ENCODE measurements at regions not wholly inside any gene's neighbourhood (a gene's known extent, or its start where the extent isn't known, plus 50 kb on each side); places are given as distances from the start of the nearest gene placed in this dataset.
"Not testable (repeated sequence)": the region's sequence is repeated elsewhere in the genome, so short reads cannot be mapped to it uniquely, and the experiment has no call there.

DNA sequence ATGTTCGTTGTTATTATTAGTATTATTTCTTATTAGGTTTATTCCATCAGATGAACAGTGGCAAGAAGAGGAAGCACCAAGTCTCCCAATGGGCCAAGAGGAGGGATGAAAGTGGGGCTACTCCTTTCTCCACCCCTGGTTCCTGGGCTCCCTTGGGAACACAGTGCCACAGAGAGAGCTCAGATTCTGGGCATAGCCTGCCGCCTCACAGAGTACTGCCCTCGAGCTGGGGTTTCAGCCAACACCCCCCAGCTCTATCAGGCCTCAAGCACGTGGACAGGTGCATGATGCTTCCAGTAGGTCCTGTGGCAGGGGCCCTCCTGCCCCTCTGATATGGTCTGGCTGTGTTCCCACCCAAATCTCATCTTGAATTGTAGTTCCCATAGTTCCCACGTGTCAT lies 103.6 kb upstream of the RNF32 start:
- Histone ChIP-seq H3K4me1 (no peaks in the 10 kb centered on the region), H3K4me3 (no peak overlapping the region), H3K27me3 (ENCODE audit: low read depth) (no peaks in the 10 kb centered on the region), H3K9me3 (no peaks in the 10 kb centered on the region), H3K36me3 (replicated peaks) (no peaks in the 10 kb centered on the region)
- DNase-seq (ENCODE audit: low spot score in 2 of 2), result no peak
- in situ Hi-C loops (cut with MboI; ENCODE audit: low sequenced_read_pairs), result no loop called here

- Histone ChIP-seq H3K4me1 (no peaks in the 10 kb centered on the region), H3K4me3 (no peak overlapping the region), H3K36me3 (replicated peaks) (no peaks in the 10 kb centered on the region), H3K9me3 (no peaks in the 10 kb centered on the region), H3K27me3 (ENCODE audit: low read depth) (no peaks in the 10 kb centered on the region)
- in situ Hi-C loops (cut with MboI; ENCODE audit: low sequenced_read_pairs), result no loop called here
- no peak for DNase-seq (ENCODE audit: low spot score in 2 of 2)
Measured at GRCh38 chr7:156534925-156535324, 105.6 kb upstream of the RNF32 start.

DNA sequence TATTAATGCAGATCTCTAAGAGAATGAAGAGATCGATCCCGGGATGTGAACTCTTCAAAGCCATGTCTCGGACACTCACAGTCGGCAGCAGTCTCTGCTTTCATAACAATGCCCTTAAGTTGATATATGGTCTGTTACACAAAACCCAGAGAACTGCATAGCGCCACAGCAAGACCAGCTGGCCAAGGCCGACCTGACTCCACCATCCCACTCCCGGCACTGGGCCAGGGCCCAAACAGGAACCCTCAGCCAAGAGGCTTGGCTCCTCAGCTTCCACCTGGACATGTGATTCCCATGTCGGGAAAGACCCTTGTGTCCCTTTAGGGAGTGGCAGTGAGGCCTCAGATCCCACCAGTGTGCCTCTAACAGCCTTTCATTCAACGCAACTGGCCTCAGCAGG lies 106.6 kb upstream of the RNF32 start:
- H3K27me3 ChIP-seq (ENCODE audit: low read depth), result no peaks in the 10 kb centered on the region
- H3K9me3 ChIP-seq, result no peaks in the 10 kb centered on the region
- no peaks in the 10 kb centered on the region for H3K4me1 ChIP-seq
- H3K4me3 ChIP-seq, result no peak overlapping the region
- no peak for DNase-seq (ENCODE audit: low spot score in 2 of 2)
- in situ Hi-C loops (cut with MboI; ENCODE audit: low sequenced_read_pairs), result no loop called here
- H3K36me3 ChIP-seq (replicated peaks), result no peaks in the 10 kb centered on the region

DNA sequence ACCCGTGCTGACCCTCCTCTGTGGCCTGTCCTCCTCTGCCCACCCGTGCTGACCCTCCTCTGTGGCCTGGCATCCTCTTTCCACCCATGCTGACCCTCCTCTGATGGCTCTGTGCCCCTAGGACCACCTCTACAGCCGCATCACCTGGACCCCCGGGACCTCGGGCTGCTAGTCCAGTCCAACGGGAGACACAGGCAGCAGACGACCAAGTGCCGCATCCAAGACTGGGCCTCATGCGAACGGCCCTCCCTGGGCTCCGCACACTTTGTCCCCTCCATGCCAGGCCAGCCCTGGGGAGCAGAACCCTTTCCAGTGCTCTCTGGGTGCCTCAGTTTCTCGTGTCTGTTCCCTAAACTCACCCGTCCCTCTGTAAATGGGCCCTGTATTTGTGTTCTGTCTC lies 107.2 kb upstream of the RNF32 start:
- DNase-seq (ENCODE audit: low spot score in 2 of 2), result no peak
- Histone ChIP-seq H3K27me3 (ENCODE audit: low read depth) (no peaks in the 10 kb centered on the region), H3K4me3 (no peak overlapping the region), H3K36me3 (replicated peaks) (no peaks in the 10 kb centered on the region), H3K9me3 (no peaks in the 10 kb centered on the region), H3K4me1 (no peaks in the 10 kb centered on the region)
- in situ Hi-C loops (cut with MboI; ENCODE audit: low sequenced_read_pairs), result no loop called here

- in situ Hi-C loops (cut with MboI; ENCODE audit: low sequenced_read_pairs), result no loop called here
- Histone ChIP-seq H3K27me3 (ENCODE audit: low read depth) (no peaks in the 10 kb centered on the region), H3K9me3 (no peaks in the 10 kb centered on the region), H3K4me1 (no peaks in the 10 kb centered on the region), H3K36me3 (replicated peaks) (no peaks in the 10 kb centered on the region), H3K4me3 (no peak overlapping the region)
- no peak for DNase-seq (ENCODE audit: low spot score in 2 of 2)
Measured at GRCh38 chr7:156532016-156532602, 108.5 kb upstream of the RNF32 start.

GRCh38 chr7:156529956-156530355 lies 110.6 kb upstream of the RNF32 start:
- no peaks in the 10 kb centered on the region for H3K4me1 ChIP-seq
- H3K4me3 ChIP-seq, result no peak overlapping the region
- no peaks in the 10 kb centered on the region for H3K9me3 ChIP-seq
- DNase-seq (ENCODE audit: low spot score in 2 of 2), result no peak
- no peaks in the 10 kb centered on the region for H3K27me3 ChIP-seq (ENCODE audit: low read depth)
- H3K36me3 ChIP-seq (replicated peaks), result no peaks in the 10 kb centered on the region
- in situ Hi-C loops (cut with MboI; ENCODE audit: low sequenced_read_pairs), result no loop called here

GRCh38 chr7:156527458-156527890 lies 113.1 kb upstream of the RNF32 start:
- no peaks in the 10 kb centered on the region for H3K9me3 ChIP-seq
- DNase-seq (ENCODE audit: low spot score in 2 of 2), result no peak
- no peak overlapping the region for H3K4me3 ChIP-seq
- in situ Hi-C loops (cut with MboI; ENCODE audit: low sequenced_read_pairs), result no loop called here
- H3K36me3 ChIP-seq (replicated peaks), result no peaks in the 10 kb centered on the region
- H3K27me3 ChIP-seq (ENCODE audit: low read depth), result no peaks in the 10 kb centered on the region
- H3K4me1 ChIP-seq, result no peaks in the 10 kb centered on the region

DNA sequence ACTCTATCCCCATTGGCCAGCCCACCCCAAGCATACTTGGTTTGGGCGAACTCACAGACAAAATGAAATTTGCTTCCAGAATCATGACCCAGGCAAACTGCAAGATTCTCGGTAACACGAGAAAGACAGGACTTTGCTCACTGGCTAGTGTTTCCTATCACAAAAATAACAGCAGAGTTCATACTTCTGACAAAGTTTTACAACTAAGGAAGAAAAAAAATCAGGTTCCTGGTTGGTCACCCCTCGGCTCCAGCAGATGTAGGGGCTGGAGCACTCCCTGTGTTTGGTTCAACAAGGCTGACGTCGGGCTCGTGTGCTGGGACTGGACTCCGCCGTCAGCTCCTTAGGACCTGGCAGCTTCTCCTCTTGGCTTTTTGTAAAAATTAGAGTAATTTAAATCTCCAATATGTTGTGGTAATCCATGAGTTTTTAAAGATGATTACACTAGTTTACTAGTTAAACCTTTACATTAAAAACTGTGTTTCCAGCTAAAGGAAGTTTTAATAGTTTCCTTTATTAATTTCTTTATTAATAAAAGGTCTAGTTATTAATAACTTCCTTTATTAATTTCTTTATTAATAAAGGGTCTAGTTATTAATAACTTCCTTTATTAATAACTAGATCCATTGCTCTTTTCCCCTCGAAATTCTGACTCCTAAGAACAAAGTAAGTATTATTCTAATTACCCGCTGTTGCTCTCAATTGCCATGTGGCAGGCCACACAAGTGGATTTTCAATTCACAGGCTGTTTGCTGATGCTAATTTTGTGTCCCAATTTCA lies 115.6 kb upstream of the RNF32 start:
- Histone ChIP-seq H3K4me1 (no peaks in the 10 kb centered on the region), H3K9me3 (no peaks in the 10 kb centered on the region), H3K36me3 (replicated peaks) (no peaks in the 10 kb centered on the region), H3K4me3 (no peak overlapping the region), H3K27me3 (ENCODE audit: low read depth) (no peaks in the 10 kb centered on the region)
- in situ Hi-C loops (cut with MboI; ENCODE audit: low sequenced_read_pairs), result no loop called here
- no peak for DNase-seq (ENCODE audit: low spot score in 2 of 2)

GRCh38 chr7:156523447-156524048 lies 117.0 kb upstream of the RNF32 start:
- in situ Hi-C loops (cut with MboI; ENCODE audit: low sequenced_read_pairs), result no loop called here
- Histone ChIP-seq H3K4me3 (no peak overlapping the region), H3K9me3 (no peaks in the 10 kb centered on the region), H3K4me1 (no peaks in the 10 kb centered on the region), H3K36me3 (replicated peaks) (no peaks in the 10 kb centered on the region), H3K27me3 (ENCODE audit: low read depth) (no peaks in the 10 kb centered on the region)
- no peak for DNase-seq (ENCODE audit: low spot score in 2 of 2)

- DNase-seq (ENCODE audit: low spot score in 2 of 2), result no peak
- Histone ChIP-seq H3K9me3 (no peaks in the 10 kb centered on the region), H3K36me3 (replicated peaks) (no peaks in the 10 kb centered on the region), H3K4me3 (no peak overlapping the region), H3K27me3 (ENCODE audit: low read depth) (no peaks in the 10 kb centered on the region), H3K4me1 (no peaks in the 10 kb centered on the region)
- in situ Hi-C loops (cut with MboI; ENCODE audit: low sequenced_read_pairs), result no loop called here
Measured at GRCh38 chr7:156522801-156523200, 117.8 kb upstream of the RNF32 start.

GRCh38 chr7:156519070-156519469 lies 121.5 kb upstream of the RNF32 start:
- Histone ChIP-seq H3K27me3 (ENCODE audit: low read depth) (no peaks in the 10 kb centered on the region), H3K36me3 (replicated peaks) (no peaks in the 10 kb centered on the region), H3K4me3 (no peak overlapping the region), H3K9me3 (no peaks in the 10 kb centered on the region), H3K4me1 (no peaks in the 10 kb centered on the region)
- in situ Hi-C loops (cut with MboI; ENCODE audit: low sequenced_read_pairs), result no loop called here
- DNase-seq (ENCODE audit: low spot score in 2 of 2), result no peak

GRCh38 chr7:156518466-156518865 lies 122.1 kb upstream of the RNF32 start:
- no peaks in the 10 kb centered on the region for H3K4me1 ChIP-seq

GRCh38 chr7:156517858-156518257 lies 122.7 kb upstream of the RNF32 start:
- DNase-seq (ENCODE audit: low spot score in 2 of 2); H3K36me3 ChIP-seq (replicated peaks); H3K9me3 ChIP-seq; H3K27me3 ChIP-seq (ENCODE audit: low read depth); H3K4me3 ChIP-seq; in situ Hi-C loops (cut with MboI; ENCODE audit: low sequenced_read_pairs); H3K4me1 ChIP-seq: not testable (repeated sequence)

More at GRCh38 chr7:156518466-156518865, 122.1 kb upstream of the RNF32 start:
- Histone ChIP-seq H3K4me3 (no peak overlapping the region), H3K9me3 (no peaks in the 10 kb centered on the region), H3K27me3 (ENCODE audit: low read depth) (no peaks in the 10 kb centered on the region), H3K36me3 (replicated peaks) (no peaks in the 10 kb centered on the region)
- in situ Hi-C loops (cut with MboI; ENCODE audit: low sequenced_read_pairs), result no loop called here
- no peak for DNase-seq (ENCODE audit: low spot score in 2 of 2)

DNA sequence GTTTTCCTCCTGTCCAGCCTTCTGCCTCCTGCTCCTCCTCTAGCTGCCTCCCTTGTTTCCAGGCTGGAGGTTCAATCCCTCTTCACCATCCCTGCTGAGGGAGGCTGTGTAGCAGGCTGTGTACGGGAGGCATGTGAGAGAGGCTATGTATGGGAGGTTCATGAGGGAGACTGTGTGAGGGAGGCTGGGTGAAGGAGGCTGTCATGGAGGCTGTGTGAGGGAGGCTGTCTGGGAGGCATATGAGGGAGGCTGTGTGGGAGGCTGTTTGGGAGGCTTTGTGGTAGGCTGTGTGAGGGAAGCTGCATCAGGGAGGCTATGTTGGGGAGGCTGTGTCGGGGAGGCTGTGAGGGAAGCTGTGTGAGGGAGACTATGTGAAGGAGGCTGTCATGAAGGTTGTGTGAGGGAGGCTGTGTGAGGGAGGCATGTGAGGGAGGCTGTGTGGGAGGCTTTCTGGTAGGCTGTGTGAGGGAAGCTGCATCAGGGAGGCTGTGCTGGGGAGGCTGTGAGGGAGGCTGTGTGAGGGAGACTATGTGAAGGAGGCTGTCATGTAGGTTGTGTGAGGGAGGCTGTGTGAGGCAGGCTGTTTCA lies 123.7 kb upstream of the RNF32 start:
- H3K4me1 ChIP-seq, result no peaks in the 10 kb centered on the region
- no peaks in the 10 kb centered on the region for H3K36me3 ChIP-seq (replicated peaks)
- DNase-seq (ENCODE audit: low spot score in 2 of 2), result no peak
- no peak overlapping the region for H3K4me3 ChIP-seq
- in situ Hi-C loops (cut with MboI; ENCODE audit: low sequenced_read_pairs), result no loop called here
- no peaks in the 10 kb centered on the region for H3K9me3 ChIP-seq
- H3K27me3 ChIP-seq (ENCODE audit: low read depth), result no peaks in the 10 kb centered on the region

Measured in HAP-1 (cell line).